GM18909 (cell line): ENCODE measurements at regions not wholly inside any gene's neighbourhood (a gene's known extent, or its start where the extent isn't known, plus 50 kb on each side); places are given as distances from the start of the nearest gene placed in this dataset.

Experiments used
- ATAC-seq: cut with Tn5 transposase; IDR thresholded peaks from one replicate; pipeline ENCODE4 v1.9.1; 2021; ENCODE audit warnings: mild to moderate bottlenecking; ENCODE audit not compliant: unreplicated experiment, poor library complexity

DNA sequence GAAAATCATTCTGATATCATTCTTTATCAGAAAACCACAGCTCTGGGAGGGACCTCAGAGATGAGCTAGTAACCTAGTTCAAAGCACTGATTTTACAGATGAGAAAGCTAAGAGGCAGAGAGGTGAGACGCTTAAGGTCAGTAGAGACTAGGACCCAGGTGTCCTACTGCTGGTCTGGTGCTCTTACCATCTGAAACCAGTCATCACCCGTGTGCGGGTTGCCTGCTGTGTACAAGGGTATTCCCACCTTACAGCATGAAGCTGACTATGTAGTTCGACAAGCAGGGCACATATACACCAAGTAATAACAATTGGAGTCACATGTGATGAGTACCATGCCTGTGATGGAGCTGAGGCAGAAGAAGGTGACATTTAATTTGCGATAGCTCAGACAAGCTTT lies 133.7 kb downstream of the ADAMTS15 start:
- no peak for ATAC-seq

- no peak for ATAC-seq
Observed at GRCh38 chr11:130582981-130583380, 134.5 kb downstream of the ADAMTS15 start.

DNA sequence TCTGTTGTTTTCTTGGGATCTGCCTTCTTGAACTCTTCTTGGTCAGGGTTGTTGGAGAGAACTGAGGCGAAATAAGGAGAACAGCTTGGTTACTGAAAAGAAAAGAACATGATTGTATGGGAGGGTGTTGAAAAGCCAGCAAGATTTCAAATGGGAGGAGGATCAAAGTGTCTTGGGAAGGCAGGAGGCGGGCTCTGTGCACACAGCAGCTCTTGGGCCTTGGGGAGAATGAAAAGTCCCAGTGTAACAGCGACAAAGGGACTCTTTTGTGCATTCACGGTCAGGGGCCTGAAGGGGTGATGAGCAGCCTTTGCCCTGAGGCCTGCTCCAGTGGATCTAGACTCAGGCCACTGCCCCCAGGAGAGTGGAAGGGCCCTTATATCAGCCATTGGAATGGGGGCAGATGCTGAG lies 135.4 kb downstream of the ADAMTS15 start:
- ATAC-seq, result no peak

- no peak for ATAC-seq
Observed at GRCh38 chr11:130585545-130585944, 137.1 kb downstream of the ADAMTS15 start.

- no peak for ATAC-seq
Observed at GRCh38 chr11:130587658-130588057, 139.2 kb downstream of the ADAMTS15 start.

DNA sequence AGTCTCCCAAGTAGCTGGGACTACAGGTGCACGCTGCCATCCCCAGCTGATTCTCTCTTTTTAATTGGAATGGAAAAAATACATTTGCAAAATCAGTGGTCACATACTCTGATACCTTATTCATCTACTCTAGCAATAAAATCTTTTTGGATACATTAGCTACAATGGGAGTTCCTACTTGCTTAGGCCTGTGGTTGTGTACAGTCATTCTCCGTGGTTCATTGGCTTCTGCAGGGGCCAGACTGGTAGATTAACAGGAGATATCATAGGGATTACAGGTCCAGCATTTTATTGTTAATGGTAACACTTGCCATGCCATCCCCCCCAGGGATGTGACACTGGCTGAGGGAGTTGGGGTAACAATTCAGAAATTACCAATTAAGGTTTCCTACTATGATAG lies 140.0 kb downstream of the ADAMTS15 start:
- ATAC-seq, result no peak

- no peak for ATAC-seq
Observed at GRCh38 chr11:130592056-130592455, 143.6 kb downstream of the ADAMTS15 start.

- no peak for ATAC-seq
Observed at GRCh38 chr11:130593064-130593463, 144.6 kb downstream of the ADAMTS15 start.

- ATAC-seq, result no peak
Observed at GRCh38 chr11:130598433-130598832, 150.0 kb downstream of the ADAMTS15 start.

- no peak for ATAC-seq
Observed at GRCh38 chr11:130599073-130599654, 150.7 kb downstream of the ADAMTS15 start.

- ATAC-seq, result no peak
Observed at GRCh38 chr11:130600139-130600538, 151.7 kb downstream of the ADAMTS15 start.

DNA sequence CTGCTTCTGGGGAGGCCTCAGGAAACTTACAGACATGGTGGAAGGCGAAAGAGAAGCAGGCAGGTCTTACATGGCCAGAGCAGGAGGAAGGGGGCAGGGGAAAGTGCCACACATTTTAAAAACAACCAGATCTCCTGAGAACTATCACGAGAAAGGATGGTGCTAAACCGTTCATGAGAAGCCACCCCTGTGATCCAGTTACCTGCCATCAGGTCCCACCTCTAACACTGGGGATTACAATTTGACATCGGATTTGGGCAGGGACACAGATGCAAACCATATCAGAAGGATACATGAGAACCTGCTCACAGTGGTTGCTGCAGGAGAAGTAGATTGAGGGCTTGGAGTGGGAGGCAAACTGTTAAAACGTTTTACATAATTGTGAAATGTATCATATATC lies 152.2 kb downstream of the ADAMTS15 start:
- ATAC-seq, result no peak

DNA sequence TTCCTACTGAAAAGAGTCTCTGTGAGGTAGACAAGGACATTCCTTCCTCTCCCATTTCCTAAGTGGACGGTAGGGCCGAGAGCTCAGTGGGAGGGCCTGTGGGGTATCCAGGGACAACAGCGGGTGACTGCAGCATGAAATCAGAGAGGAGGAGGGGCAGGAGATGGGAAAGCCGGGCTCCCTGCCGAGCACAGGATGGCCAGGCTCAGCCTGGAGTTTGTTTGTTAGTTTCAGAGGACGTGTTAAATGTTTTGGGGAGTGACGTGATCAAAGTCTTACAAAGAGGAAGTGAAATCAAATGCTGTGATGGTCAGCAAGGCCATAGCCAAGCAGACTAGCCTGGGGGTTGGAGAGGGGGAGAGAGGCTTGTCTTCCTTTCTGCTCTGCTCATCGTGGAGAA lies 152.7 kb downstream of the ADAMTS15 start:
- no peak for ATAC-seq

DNA sequence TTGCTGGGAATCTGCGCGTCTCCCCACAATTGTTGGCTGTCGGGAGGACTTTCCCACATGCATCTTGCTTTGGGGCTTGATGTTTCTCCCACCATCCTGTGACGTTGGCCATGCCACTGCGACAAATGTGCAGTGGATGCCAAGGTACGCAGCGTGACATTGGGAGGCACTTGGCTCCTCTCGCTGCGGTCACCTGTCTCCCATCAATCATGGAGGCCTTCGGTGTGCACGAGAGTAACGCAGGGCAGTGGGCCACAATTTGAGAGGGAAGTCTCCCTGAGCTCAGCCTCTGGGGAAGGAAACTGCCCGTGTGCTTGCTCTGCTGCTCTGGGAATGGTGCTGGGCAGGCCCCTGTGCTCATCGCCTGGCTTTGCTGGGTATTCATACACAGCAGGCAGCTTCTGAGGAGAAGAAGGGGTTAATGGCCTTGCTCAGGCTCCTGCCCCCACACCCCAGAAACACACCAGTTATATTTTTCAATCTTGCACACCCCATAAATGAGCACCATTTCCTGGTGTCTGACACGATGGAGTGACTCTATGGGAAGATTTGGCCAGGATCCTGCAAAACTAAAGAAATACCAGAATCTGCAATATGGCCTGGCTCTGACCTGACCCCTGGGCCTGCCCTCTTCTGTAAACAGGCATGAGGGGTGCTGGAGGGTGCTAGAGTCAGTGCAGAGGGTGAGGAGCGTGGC lies 153.5 kb downstream of the ADAMTS15 start:
- no peak for ATAC-seq

DNA sequence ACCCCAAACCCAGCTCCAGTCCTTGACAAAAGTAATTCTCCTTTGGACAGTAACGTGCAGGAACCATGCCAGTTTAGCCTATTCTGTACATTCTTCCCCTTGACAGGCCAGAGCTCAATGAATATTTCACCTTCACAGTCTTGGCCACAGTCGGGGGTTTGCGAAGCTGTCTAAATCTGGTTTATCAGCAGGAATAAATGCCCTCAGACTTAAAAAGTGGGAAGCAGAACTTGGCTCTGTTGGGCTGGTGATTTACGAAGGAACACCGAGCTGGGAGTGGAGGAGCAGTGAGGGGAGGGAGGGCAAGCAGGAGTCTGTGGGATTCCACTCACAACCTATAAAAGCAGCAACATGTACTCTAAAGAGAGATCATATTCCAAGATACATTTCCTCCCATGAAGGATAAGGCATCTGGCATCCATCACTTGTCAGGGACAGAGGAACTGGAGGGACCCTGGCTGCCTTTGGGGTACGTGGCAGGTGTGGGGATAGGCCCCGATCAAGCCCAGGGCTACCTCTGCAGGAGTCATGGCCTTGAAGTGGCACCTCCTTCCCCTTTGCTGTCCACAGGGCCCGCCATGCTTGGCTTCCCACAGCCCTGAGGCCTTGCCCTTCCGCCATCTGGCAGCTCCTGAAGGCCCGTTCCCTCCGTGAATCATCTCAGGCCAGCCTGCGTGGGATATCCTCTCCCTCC lies 154.3 kb downstream of the ADAMTS15 start:
- ATAC-seq, result no peak

DNA sequence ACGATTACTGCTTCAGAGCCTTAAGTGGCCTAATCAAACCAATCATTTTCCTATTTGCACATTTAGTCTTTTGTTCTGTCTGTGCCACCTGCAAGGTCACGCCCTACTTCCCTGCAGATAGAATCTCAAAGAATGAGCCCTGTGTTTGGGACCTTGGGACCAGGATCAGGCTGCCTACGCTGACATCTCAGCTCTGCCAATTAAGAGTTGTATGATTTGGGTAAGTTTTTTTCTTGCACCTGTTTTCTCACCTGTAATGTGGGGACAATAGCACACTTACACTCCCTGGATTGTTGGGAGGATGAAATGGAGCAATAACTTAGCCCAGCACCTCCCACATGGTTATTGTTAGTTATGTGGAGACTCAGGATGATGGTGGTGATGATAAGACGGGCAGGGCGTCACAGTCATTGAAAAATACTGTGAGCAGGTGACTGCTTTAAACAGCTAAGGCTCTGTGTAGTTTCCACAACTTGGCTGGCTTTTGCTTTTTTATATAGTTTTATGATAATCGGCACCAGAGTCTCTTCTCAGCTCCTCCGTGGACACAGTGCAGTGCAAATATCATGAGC lies 155.0 kb downstream of the ADAMTS15 start:
- ATAC-seq, result no peak

- ATAC-seq, result no peak
Observed at GRCh38 chr11:130604606-130605005, 156.2 kb downstream of the ADAMTS15 start.

GRCh38 chr11:130606178-130606577 lies 157.7 kb downstream of the ADAMTS15 start:
- ATAC-seq, result no peak

DNA sequence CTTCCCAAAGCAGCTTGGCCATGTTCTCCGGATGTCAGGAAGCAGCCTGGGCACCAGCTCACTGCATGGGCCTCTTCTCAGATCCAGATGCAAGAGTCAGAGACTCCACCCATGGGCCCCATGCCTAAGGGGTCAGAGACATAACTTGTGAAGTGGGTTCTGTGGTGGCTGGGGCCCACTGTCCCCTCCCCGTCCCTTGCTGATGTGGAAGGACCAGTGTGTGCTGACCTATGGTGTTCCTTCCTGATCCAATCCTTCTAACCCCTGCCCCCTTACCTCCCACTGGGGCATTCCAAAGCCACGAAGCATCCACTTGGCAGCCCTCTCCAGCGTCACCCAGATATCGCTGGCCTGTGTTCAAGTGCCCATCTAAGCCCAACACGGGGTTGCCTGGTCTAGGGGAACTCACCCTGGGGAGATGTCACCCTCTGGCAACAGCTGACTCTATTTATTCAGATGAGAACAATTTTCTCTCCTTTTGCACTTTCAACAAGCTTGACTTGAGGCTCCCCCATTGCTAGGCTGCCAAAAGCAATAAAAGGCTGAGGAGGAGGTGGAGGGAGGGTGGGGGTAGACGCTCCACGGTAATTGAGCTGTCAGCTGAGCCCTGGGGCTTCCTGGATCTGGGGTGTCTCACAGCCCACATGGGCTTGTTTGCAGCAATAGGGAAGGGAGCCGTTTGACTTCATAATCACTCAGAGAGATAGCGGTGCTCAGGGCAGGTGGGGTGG lies 158.5 kb downstream of the ADAMTS15 start:
- no peak for ATAC-seq

GRCh38 chr11:130608287-130608686 lies 159.8 kb downstream of the ADAMTS15 start:
- no peak for ATAC-seq
